ENCODE measurements at regions not wholly inside any gene's neighbourhood (a gene's known extent, or its start where the extent isn't known, plus 50 kb on each side); places are given as distances from the start of the nearest gene placed in this dataset.

DNA sequence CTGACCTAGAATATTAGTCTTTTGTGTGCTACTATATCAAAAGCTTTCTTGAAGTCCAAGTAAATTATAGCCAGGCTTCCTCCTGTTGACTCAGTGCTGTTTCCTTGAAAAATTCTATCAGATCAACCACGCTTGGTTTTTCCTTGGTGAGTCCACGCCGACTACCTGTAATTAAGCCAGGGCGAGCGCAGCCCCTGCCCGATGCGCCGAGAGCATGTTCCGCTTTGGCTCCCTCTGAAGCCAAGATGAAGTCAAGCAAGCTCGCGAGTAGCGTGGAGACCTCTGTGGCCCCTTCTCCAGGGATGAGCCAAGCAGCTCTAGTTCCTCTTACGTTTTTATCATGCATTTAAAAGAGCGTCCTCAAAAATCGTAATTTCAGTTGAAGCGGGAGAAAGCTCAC lies 641.2 kb downstream of the CDH26 start:
- 93% methylated on average over 16 of the region's 16 CpGs for WGBS, 2 donors
- H3K9me3 ChIP-seq (ENCODE audit: control insufficient read depth in 4 of 4, insufficient read depth in 3 of 4, low read length in 3 of 4), result peaks cover 0 to 6% (median 0%) of the 10 kb centered on the region in 4 donors
- H3K4me1 ChIP-seq (ENCODE audit: control insufficient read depth in 5 of 5, insufficient read depth in 5 of 5, low read length in 5 of 5), result no peaks in the 10 kb centered on the region
- no peaks in the 10 kb centered on the region for H3K27me3 ChIP-seq (ENCODE audit: control insufficient read depth in 3 of 3, insufficient read depth in 3 of 3, low read length in 2 of 3)
- no peak for DNase-seq
- no peak overlapping the region for H3K9ac ChIP-seq (ENCODE audit: insufficient read depth in 1 of 2, low read length in 2 of 2)
- H3K36me3 ChIP-seq (ENCODE audit: control insufficient read depth in 4 of 4, insufficient read depth in 4 of 4, low read length in 4 of 4), result no peaks in the 10 kb centered on the region
- no peak overlapping the region for H3K4me3 ChIP-seq
- no peak for TF ChIP-seq CTCF (IDR thresholded peaks at IDR 0.05; ENCODE audit: control extremely low read depth, extremely low read depth)
- ATAC-seq (ENCODE audit: insufficient read depth, low FRiP score), result no peak
- no peak overlapping the region for H3K27ac ChIP-seq (ENCODE audit: low read depth in 1 of 2, low read length in 1 of 2)

- no peak for DNase-seq
- H3K36me3 ChIP-seq (ENCODE audit: control insufficient read depth in 4 of 4, insufficient read depth in 4 of 4, low read length in 4 of 4), result no peaks in the 10 kb centered on the region
- no peaks in the 10 kb centered on the region for H3K4me1 ChIP-seq (ENCODE audit: control insufficient read depth in 5 of 5, insufficient read depth in 5 of 5, low read length in 5 of 5)
- peaks cover 0 to 3% (median 0%) of the 10 kb centered on the region in 3 donors for H3K27me3 ChIP-seq (ENCODE audit: control insufficient read depth in 3 of 3, insufficient read depth in 3 of 3, low read length in 2 of 3)
- H3K4me3 ChIP-seq, result no peak overlapping the region
- peaks cover 0 to 6% (median 0%) of the 10 kb centered on the region in 4 donors for H3K9me3 ChIP-seq (ENCODE audit: control insufficient read depth in 4 of 4, insufficient read depth in 3 of 4, low read length in 3 of 4)
- WGBS, 2 donors, result 80 to 86% methylated on average over 7 of the region's 7 CpGs
- H3K9ac ChIP-seq (ENCODE audit: insufficient read depth in 1 of 2, low read length in 2 of 2), result no peak overlapping the region
- H3K27ac ChIP-seq (ENCODE audit: low read depth in 1 of 2, low read length in 1 of 2), result no peak overlapping the region
- TF ChIP-seq CTCF (IDR thresholded peaks at IDR 0.05; ENCODE audit: control extremely low read depth, extremely low read depth), result no peak
- no peak for ATAC-seq (ENCODE audit: insufficient read depth, low FRiP score)
Observed at GRCh38 chr20:60600036-60600435, 641.8 kb downstream of the CDH26 start.

DNA sequence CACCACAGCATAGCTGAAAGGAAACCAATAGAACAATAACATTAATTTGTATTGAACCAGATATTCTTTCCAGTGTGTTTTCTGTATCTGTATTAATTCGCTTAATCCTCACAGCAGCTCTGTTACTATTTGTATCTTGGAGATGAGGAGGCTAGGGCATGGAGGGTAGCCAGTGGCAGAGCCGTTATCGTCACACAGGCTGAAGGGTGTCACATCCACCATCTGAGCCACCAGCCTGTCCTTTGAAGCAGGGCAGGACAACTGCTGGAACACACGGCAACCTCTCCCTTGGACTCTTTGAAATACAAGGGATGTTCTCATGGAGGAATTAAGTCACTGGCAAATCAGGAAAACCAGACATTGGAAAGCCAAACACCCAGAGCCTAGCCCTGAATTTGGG lies 628.0 kb upstream of the CDH4 start:
- no peak for DNase-seq
- no peak overlapping the region for H3K4me3 ChIP-seq
- H3K4me1 ChIP-seq (ENCODE audit: control insufficient read depth in 5 of 5, insufficient read depth in 5 of 5, low read length in 5 of 5), result no peaks in the 10 kb centered on the region
- no peaks in the 10 kb centered on the region for H3K27me3 ChIP-seq (ENCODE audit: control insufficient read depth in 3 of 3, insufficient read depth in 3 of 3, low read length in 2 of 3)
- WGBS, 2 donors, result 78 to 84% methylated on average over 4 of the region's 4 CpGs
- no peak for TF ChIP-seq CTCF (IDR thresholded peaks at IDR 0.05; ENCODE audit: control extremely low read depth, extremely low read depth)
- peaks cover 0 to 2% (median 1%) of the 10 kb centered on the region in 4 donors for H3K9me3 ChIP-seq (ENCODE audit: control insufficient read depth in 4 of 4, insufficient read depth in 3 of 4, low read length in 3 of 4)
- H3K9ac ChIP-seq (ENCODE audit: insufficient read depth in 1 of 2, low read length in 2 of 2), result no peak overlapping the region
- no peaks in the 10 kb centered on the region for H3K36me3 ChIP-seq (ENCODE audit: control insufficient read depth in 4 of 4, insufficient read depth in 4 of 4, low read length in 4 of 4)
- ATAC-seq (ENCODE audit: insufficient read depth, low FRiP score), result no peak
- no peak overlapping the region for H3K27ac ChIP-seq (ENCODE audit: low read depth in 1 of 2, low read length in 1 of 2)

Data from lung (tissue), 11 donors.